PC-9 (cell line): ENCODE measurements at regions not wholly inside any gene's neighbourhood (a gene's known extent, or its start where the extent isn't known, plus 50 kb on each side); places are given as distances from the start of the nearest gene placed in this dataset.

ENCODE experiments used
- EZH2 ChIP-seq: fragments of 200-600 bp; sonication (generic); IDR thresholded peaks from 2 replicates; pipeline ENCODE4 v1.8.0; 2017; ENCODE audit warnings: antibody characterized with exemption, low read depth
- TF ChIP-seq, protein P1 (sequence below): fragments of 200-600 bp; sonication (generic); conservative IDR thresholded peaks from 2 replicates; pipeline ENCODE4 v1.6.1; 2017; ENCODE audit warnings: mixed run types, antibody characterized with exemption, mild to moderate bottlenecking, moderate library complexity

GRCh38 chr14:80387563-80387981, 176.3 kb upstream of the DIO2 start:
- TF ChIP-seq, protein P1, sequence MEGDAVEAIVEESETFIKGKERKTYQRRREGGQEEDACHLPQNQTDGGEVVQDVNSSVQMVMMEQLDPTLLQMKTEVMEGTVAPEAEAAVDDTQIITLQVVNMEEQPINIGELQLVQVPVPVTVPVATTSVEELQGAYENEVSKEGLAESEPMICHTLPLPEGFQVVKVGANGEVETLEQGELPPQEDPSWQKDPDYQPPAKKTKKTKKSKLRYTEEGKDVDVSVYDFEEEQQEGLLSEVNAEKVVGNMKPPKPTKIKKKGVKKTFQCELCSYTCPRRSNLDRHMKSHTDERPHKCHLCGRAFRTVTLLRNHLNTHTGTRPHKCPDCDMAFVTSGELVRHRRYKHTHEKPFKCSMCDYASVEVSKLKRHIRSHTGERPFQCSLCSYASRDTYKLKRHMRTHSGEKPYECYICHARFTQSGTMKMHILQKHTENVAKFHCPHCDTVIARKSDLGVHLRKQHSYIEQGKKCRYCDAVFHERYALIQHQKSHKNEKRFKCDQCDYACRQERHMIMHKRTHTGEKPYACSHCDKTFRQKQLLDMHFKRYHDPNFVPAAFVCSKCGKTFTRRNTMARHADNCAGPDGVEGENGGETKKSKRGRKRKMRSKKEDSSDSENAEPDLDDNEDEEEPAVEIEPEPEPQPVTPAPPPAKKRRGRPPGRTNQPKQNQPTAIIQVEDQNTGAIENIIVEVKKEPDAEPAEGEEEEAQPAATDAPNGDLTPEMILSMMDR: no peak
- no peak for TF ChIP-seq EZH2
